GM23248 (cell line): ENCODE measurements at regions not wholly inside any gene's neighbourhood (a gene's known extent, or its start where the extent isn't known, plus 50 kb on each side); places are given as distances from the start of the nearest gene placed in this dataset.
A peak's percentile ranks its signal among the peaks of the same experiment; 100 is the strongest.

Experiments used
- DNase-seq: peaks from one replicate; pipeline ENCODE4 v3.0.0-alpha.2; 2015
- H2AFZ ChIP-seq: fragments of 200-600 bp; sonication (generic); 2 replicates; pipeline ENCODE4 v1.6.1; 2016; ENCODE audit warnings: antibody characterized with exemption
- H3F3A ChIP-seq: fragments of 200-600 bp; sonication (generic); 2 replicates; pipeline ENCODE4 v1.6.1; 2016; ENCODE audit warnings: mild to moderate bottlenecking, antibody characterized with exemption, mixed run types; ENCODE audit not compliant: insufficient read depth
- H3K27ac ChIP-seq: fragments of 200-600 bp; sonication (generic); 2 replicates; pipeline ENCODE4 v1.5.1; 2016; ENCODE audit warnings: mild to moderate bottlenecking
- H3K27me3 ChIP-seq: fragments of 200-600 bp; sonication (generic); replicated peaks from 2 replicates; pipeline ENCODE4 v1.6.1; 2016; ENCODE audit warnings: mild to moderate bottlenecking; ENCODE audit not compliant: insufficient read depth
- H3K36me3 ChIP-seq: fragments of 200-600 bp; sonication (generic); 2 replicates; pipeline ENCODE4 v1.6.1; 2016; ENCODE audit warnings: low read depth, mild to moderate bottlenecking
- H3K4me1 ChIP-seq: fragments of 200-600 bp; sonication (generic); 2 replicates; pipeline ENCODE4 v1.6.1; 2016; ENCODE audit warnings: mild to moderate bottlenecking; ENCODE audit not compliant: insufficient read depth
- H3K4me2 ChIP-seq: fragments of 200-600 bp; sonication (generic); one replicate; pipeline ENCODE4 v1.6.1; 2016; ENCODE audit warnings: mild to moderate bottlenecking; ENCODE audit not compliant: unreplicated experiment
- H3K4me3 ChIP-seq: fragments of 200-600 bp; sonication (generic); 2 replicates; pipeline ENCODE4 v1.5.1; 2016; ENCODE audit warnings: mild to moderate bottlenecking
- H3K79me2 ChIP-seq: fragments of 200-600 bp; sonication (generic); 2 replicates; pipeline ENCODE4 v1.6.1; 2016; ENCODE audit warnings: mild to moderate bottlenecking; ENCODE audit not compliant: insufficient read depth
- H3K9ac ChIP-seq: fragments of 200-600 bp; sonication (generic); 2 replicates; pipeline ENCODE4 v1.6.1; 2016; ENCODE audit warnings: mild to moderate bottlenecking
- H3K9me2 ChIP-seq: fragments of 200-600 bp; sonication (generic); 2 replicates; pipeline ENCODE4 v1.6.1; 2016; ENCODE audit warnings: mixed run types, mild to moderate bottlenecking, moderate library complexity; ENCODE audit not compliant: insufficient read depth
- H3K9me3 ChIP-seq: fragments of 200-600 bp; sonication (generic); one replicate; pipeline ENCODE4 v1.6.1; 2017; ENCODE audit warnings: low read depth
- H4K20me1 ChIP-seq: fragments of 200-600 bp; sonication (generic); 2 replicates; pipeline ENCODE4 v1.6.0; 2016; ENCODE audit not compliant: insufficient read depth
- EZH2 ChIP-seq: fragments of 200-600 bp; sonication (generic); IDR thresholded peaks from 2 replicates; pipeline ENCODE4 v1.6.1; 2018; ENCODE audit warnings: antibody characterized with exemption, mild to moderate bottlenecking; ENCODE audit not compliant: insufficient read depth, poor library complexity, severe bottlenecking
- EZH2phosphoT487 ChIP-seq: fragments of 200-600 bp; sonication (generic); IDR thresholded peaks from 2 replicates; pipeline ENCODE4 v1.6.1; 2018; ENCODE audit warnings: antibody characterized with exemption, moderate library complexity, mild to moderate bottlenecking, low read depth; ENCODE audit not compliant: insufficient read depth
- WGBS, 2 experiments: methylation state at CpG; one replicate each; pipeline ENCODE4 v1.1.6; 2015 to 2017; ENCODE audit warnings: low lambda C conversion rate in 2 of 2, low coverage in 1 of 2; ENCODE audit errors: missing lambda C conversion rate in 2 of 2; 5-methylcytosine and 5-hydroxymethylcytosine counted together
- in situ Hi-C: fragments of 300-500 bp; cut with MboI; formaldehyde crosslinking; loops from 2 replicates; pipeline ENCODE4 v1.15.0; 2020

- WGBS, 2 experiments, result 69 to 76% methylated on average over 6 of the region's 6 CpGs
- Histone ChIP-seq H3K36me3 (no peaks in the 10 kb centered on the region), H3K4me1 (peaks cover 16% of the 10 kb centered on the region), H3K4me2 (no peak overlapping the region), H3K79me2 (no peaks in the 10 kb centered on the region), H3K9ac (no peak overlapping the region), H2AFZ (no peak overlapping the region), H3K27ac (no peak overlapping the region), H3K4me3 (no peak overlapping the region), H4K20me1 (no peaks in the 10 kb centered on the region), H3K27me3 (no peaks in the 10 kb centered on the region), H3F3A (peaks cover 12% of the 10 kb centered on the region), H3K9me3 (no peaks in the 10 kb centered on the region), H3K9me2 (no peaks in the 10 kb centered on the region)
- in situ Hi-C loops, result no loop called here
- no peak for TF ChIP-seq EZH2
- TF ChIP-seq EZH2phosphoT487, result no peak
- DNase-seq, result peak; percentile 9
Measured at GRCh38 chr14:31966896-31967668, 110.0 kb upstream of the ARHGAP5 start.

GRCh38 chr14:31967669-31967975, 109.5 kb upstream of the ARHGAP5 start:
- Histone ChIP-seq H3K9me2 (no peaks in the 10 kb centered on the region), H3F3A (peaks cover 12% of the 10 kb centered on the region), H3K36me3 (no peaks in the 10 kb centered on the region), H4K20me1 (no peaks in the 10 kb centered on the region), H3K4me2 (no peak overlapping the region), H3K27ac (no peak overlapping the region), H2AFZ (no peak overlapping the region), H3K9ac (no peak overlapping the region), H3K4me1 (peaks cover 13% of the 10 kb centered on the region), H3K79me2 (no peaks in the 10 kb centered on the region), H3K9me3 (no peaks in the 10 kb centered on the region), H3K4me3 (no peak overlapping the region), H3K27me3 (no peaks in the 10 kb centered on the region)
- DNase-seq, result no peak
- in situ Hi-C loops, result no loop called here
- TF ChIP-seq EZH2 (no peak), EZH2phosphoT487 (no peak)

- DNase-seq, result peak; percentile 72
- Histone ChIP-seq H3K4me1 (peaks cover 13% of the 10 kb centered on the region), H4K20me1 (no peaks in the 10 kb centered on the region), H3K9ac (no peak overlapping the region), H3K4me3 (no peak overlapping the region), H3F3A (peaks cover 12% of the 10 kb centered on the region), H3K27me3 (no peaks in the 10 kb centered on the region), H3K9me2 (no peaks in the 10 kb centered on the region), H3K27ac (no peak overlapping the region), H2AFZ (no peak overlapping the region), H3K79me2 (no peaks in the 10 kb centered on the region), H3K36me3 (no peaks in the 10 kb centered on the region), H3K4me2 (no peak overlapping the region), H3K9me3 (no peaks in the 10 kb centered on the region)
- in situ Hi-C loops, result no loop called here
- TF ChIP-seq EZH2phosphoT487 (no peak), EZH2 (no peak)
- 43 to 50% methylated on average over 4 of the region's 4 CpGs for WGBS, 2 experiments
Measured at GRCh38 chr14:31968107-31968810, 108.8 kb upstream of the ARHGAP5 start.

- Histone ChIP-seq H2AFZ (no peak overlapping the region), H3K9ac (no peak overlapping the region), H3K9me2 (no peaks in the 10 kb centered on the region), H3K36me3 (no peaks in the 10 kb centered on the region), H3F3A (peaks cover 12% of the 10 kb centered on the region), H3K27ac (no peak overlapping the region), H3K4me2 (no peak overlapping the region), H3K4me1 (peaks cover 13% of the 10 kb centered on the region), H3K4me3 (no peak overlapping the region), H4K20me1 (no peaks in the 10 kb centered on the region), H3K27me3 (no peaks in the 10 kb centered on the region), H3K79me2 (no peaks in the 10 kb centered on the region), H3K9me3 (no peaks in the 10 kb centered on the region)
- DNase-seq, result peak; percentile 12
- TF ChIP-seq EZH2phosphoT487, result no peak
- no peak for TF ChIP-seq EZH2
- in situ Hi-C loops, result no loop called here
- 37 to 44% methylated on average over 5 of the region's 5 CpGs for WGBS, 2 experiments
Measured at GRCh38 chr14:31968956-31969698, 108.0 kb upstream of the ARHGAP5 start.
